Esophagus squamous epithelium (tissue), 5 donors: ENCODE measurements at regions not wholly inside any gene's neighbourhood (a gene's known extent, or its start where the extent isn't known, plus 50 kb on each side); places are given as distances from the start of the nearest gene placed in this dataset.

Experiments
- DNase-seq: peaks from one replicate; lab custom pipeline; 2025; lab: John Stamatoyannopoulos, UW
- H3K27ac ChIP-seq, 4 donors: fragments of 200-600 bp; sonication (generic); one replicate each; pipeline ENCODE4 v1.5.1; 2016 to 2019; ENCODE audit warnings: mild to moderate bottlenecking in 1 of 4
- H3K27me3 ChIP-seq, 4 donors: fragments of 200-600 bp; sonication (generic); 1 replicate in 3 of 4; 2 replicates in 1 of 4; pipeline versions ENCODE4 v1.5.1 to v1.6.0; 2017 to 2021; ENCODE audit warnings: antibody characterized with exemption in 1 of 4
- H3K36me3 ChIP-seq, 3 donors: fragments of 200-600 bp; sonication (generic); one replicate each; pipeline ENCODE4 v1.5.1; 2016 to 2019
- H3K4me1 ChIP-seq, 3 donors: fragments of 200-600 bp; sonication (generic); one replicate each; pipeline ENCODE4 v1.5.1; 2017 to 2019
- H3K4me3 ChIP-seq, 4 donors: fragments of 200-600 bp; sonication (generic); 1 replicate in 3 of 4; 2 replicates in 1 of 4; pipeline ENCODE4 v1.5.1; 2016 to 2019; ENCODE audit warnings: mild to moderate bottlenecking in 2 of 4, moderate library complexity in 1 of 4
- H3K9me3 ChIP-seq, 3 donors: fragments of 200-600 bp; sonication (generic); one replicate each; pipeline ENCODE4 v1.5.1; 2016 to 2019
- CTCF ChIP-seq, 6 experiments: fragments of 450-650 bp in 4 of 6; fragments of 200-600 bp in 2 of 6; sonication (generic) in 2 of 6; IDR thresholded peaks; one replicate each; pipeline ENCODE4 v1.5.1; 2016 to 2019; ENCODE audit warnings: antibody characterized with exemption in 6 of 6, mild to moderate bottlenecking in 4 of 6, moderate library complexity in 4 of 6
- POLR2A ChIP-seq, 4 donors: fragments of 450-650 bp; IDR thresholded peaks; one replicate each; pipeline ENCODE4 v1.6.1; 2017; ENCODE audit warnings: antibody characterized with exemption in 4 of 4, mild to moderate bottlenecking in 4 of 4, moderate library complexity in 3 of 4
- WGBS, 2 donors: methylation state at CpG; one replicate each; pipeline ENCODE4 v1.1.5; 2018; 5-methylcytosine and 5-hydroxymethylcytosine counted together
- intact Hi-C: fragments of 100-400 bp; cut with DNase I; formaldehyde crosslinking; loops from one replicate; pipeline ENCODE4 v1.15.0; 2022
- donor health status: DM: yes; HTN: yes; CAD: no.

GRCh38 chr18:45497595-45498286, 117.5 kb upstream of the SLC14A2 start:
- H3K4me3 ChIP-seq = no peak overlapping the region
- H3K27me3 ChIP-seq = no peaks in the 10 kb centered on the region
- no peak overlapping the region for H3K27ac ChIP-seq
- intact Hi-C loops = no loop called here
- H3K4me1 ChIP-seq = no peaks in the 10 kb centered on the region
- H3K36me3 ChIP-seq = no peaks in the 10 kb centered on the region
- H3K9me3 ChIP-seq = no peaks in the 10 kb centered on the region
- DNase-seq = no peak
- TF ChIP-seq CTCF (IDR thresholded peaks at IDR 0.05) (no peak), POLR2A (IDR thresholded peaks at IDR 0.05) (no peak)
- WGBS, 2 donors = 88 to 91% methylated on average over 4 to 5 of the region's 5 CpGs

GRCh38 chr18:45498287-45498658, 117.0 kb upstream of the SLC14A2 start:
- no peak overlapping the region for H3K4me3 ChIP-seq
- H3K27me3 ChIP-seq = no peaks in the 10 kb centered on the region
- intact Hi-C loops = no loop called here
- H3K4me1 ChIP-seq = no peaks in the 10 kb centered on the region
- no peak for TF ChIP-seq CTCF (IDR thresholded peaks at IDR 0.05)
- no peak for TF ChIP-seq POLR2A (IDR thresholded peaks at IDR 0.05)
- DNase-seq = no peak
- no peak overlapping the region for H3K27ac ChIP-seq
- no peaks in the 10 kb centered on the region for H3K9me3 ChIP-seq
- no peaks in the 10 kb centered on the region for H3K36me3 ChIP-seq
- WGBS, 2 donors = 51 to 63% methylated on average over 4 of the region's 4 CpGs

GRCh38 chr18:45503990-45504389, 111.3 kb upstream of the SLC14A2 start:
- DNase-seq = no peak
- TF ChIP-seq CTCF (IDR thresholded peaks at IDR 0.05) = no peak
- TF ChIP-seq POLR2A (IDR thresholded peaks at IDR 0.05) = no peak
- Histone ChIP-seq H3K27ac (peak overlapping the region in 2 of 4 donors; percentile 41 to 64), H3K27me3 (no peaks in the 10 kb centered on the region), H3K36me3 (no peaks in the 10 kb centered on the region), H3K4me3 (no peak overlapping the region), H3K4me1 (peaks cover 0 to 10% (median 0%) of the 10 kb centered on the region in 3 donors), H3K9me3 (no peaks in the 10 kb centered on the region)
- 31 to 50% methylated on average over 3 of the region's 3 CpGs for WGBS, 2 donors
- intact Hi-C loops = no loop called here

- intact Hi-C loops = no loop called here
- peak overlapping the region in 3 of 4 donors; percentile 3 to 68 (median 64) for H3K27ac ChIP-seq
- DNase-seq = no peak
- no peak for TF ChIP-seq POLR2A (IDR thresholded peaks at IDR 0.05)
- no peak for TF ChIP-seq CTCF (IDR thresholded peaks at IDR 0.05)
- WGBS, 2 donors = 66 to 73% methylated on average over 11 to 12 of the region's 12 CpGs
- H3K4me1 ChIP-seq = peaks cover 0 to 10% (median 0%) of the 10 kb centered on the region in 3 donors
- H3K36me3 ChIP-seq = no peaks in the 10 kb centered on the region
- no peak overlapping the region for H3K4me3 ChIP-seq
- no peaks in the 10 kb centered on the region for H3K27me3 ChIP-seq
- no peaks in the 10 kb centered on the region for H3K9me3 ChIP-seq
These were observed 109.6 kb upstream of the SLC14A2 start for GRCh38 chr18:45505497-45506206.

GRCh38 chr18:45506951-45507350, 108.3 kb upstream of the SLC14A2 start:
- Histone ChIP-seq H3K36me3 (no peaks in the 10 kb centered on the region), H3K9me3 (no peaks in the 10 kb centered on the region), H3K4me1 (peaks cover 0 to 10% (median 0%) of the 10 kb centered on the region in 3 donors), H3K4me3 (no peak overlapping the region), H3K27ac (no peak overlapping the region), H3K27me3 (no peaks in the 10 kb centered on the region)
- WGBS, 2 donors = 88 to 90% methylated on average over 4 of the region's 4 CpGs
- DNase-seq = no peak
- TF ChIP-seq CTCF (IDR thresholded peaks at IDR 0.05) = no peak
- TF ChIP-seq POLR2A (IDR thresholded peaks at IDR 0.05) = no peak
- intact Hi-C loops = no loop called here
